ENCODE measurements at regions not wholly inside any gene's neighbourhood (a gene's known extent, or its start where the extent isn't known, plus 50 kb on each side); places are given as distances from the start of the nearest gene placed in this dataset.

DNA sequence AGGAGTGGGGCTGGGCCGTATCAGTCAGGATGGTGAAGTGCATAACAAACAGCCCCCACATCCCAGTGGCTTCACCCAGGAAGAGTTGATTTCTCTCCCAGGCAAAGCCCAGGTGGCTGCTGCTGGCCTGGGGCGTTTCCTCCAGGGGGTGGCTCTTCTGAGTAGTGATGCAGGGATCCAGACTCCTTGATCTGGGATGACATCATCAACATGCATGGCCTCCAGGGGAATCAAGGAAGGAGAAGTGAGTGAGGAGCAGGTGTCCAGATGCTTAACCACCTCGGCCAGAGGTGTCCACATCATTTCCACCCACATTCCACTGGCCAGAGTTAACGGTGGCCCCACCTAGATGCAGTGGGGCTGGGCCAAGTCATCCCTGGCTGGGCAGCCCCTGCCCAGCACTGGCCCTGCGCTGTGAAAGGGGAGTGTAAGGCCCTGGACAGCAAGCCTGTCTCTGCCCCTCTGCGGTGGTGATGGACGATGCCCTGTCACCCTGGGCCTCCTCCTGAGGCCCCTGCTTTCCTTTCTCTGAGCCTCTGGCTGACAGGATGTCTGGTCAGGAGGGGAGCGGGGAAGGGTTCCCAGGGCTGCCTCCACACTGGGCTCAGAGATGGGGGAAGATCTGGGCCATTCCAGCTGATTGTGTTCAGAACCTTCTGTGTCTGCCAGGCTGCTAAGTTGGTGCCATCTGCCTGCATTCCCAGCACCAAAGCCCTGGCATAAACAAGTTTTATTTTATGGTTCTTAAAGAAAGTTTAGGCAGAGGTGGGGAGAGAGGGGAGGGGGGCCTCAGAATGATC is 598.2 kb downstream of the MATN1 start:
- TF ChIP-seq ZC3H10 (CRISPR knock-in tag; IDR thresholded peaks at IDR 0.05) (no peak), TSHZ2 (CRISPR knock-in tag; IDR thresholded peaks at IDR 0.05) (no peak), ZFP30 (CRISPR knock-in tag; IDR thresholded peaks at IDR 0.05) (no peak), PATZ1 (CRISPR knock-in tag; IDR thresholded peaks at IDR 0.05; ENCODE audit: borderline replicate concordance) (no peak), BACH2 (CRISPR knock-in tag; IDR thresholded peaks at IDR 0.05; ENCODE audit: borderline replicate concordance) (no peak), ZNF8 (CRISPR knock-in tag; IDR thresholded peaks at IDR 0.05) (no peak), ZFP3 (CRISPR knock-in tag; IDR thresholded peaks at IDR 0.05) (no peak), RARB (CRISPR knock-in tag; IDR thresholded peaks at IDR 0.05) (no peak), ISL1 (CRISPR knock-in tag; IDR thresholded peaks at IDR 0.05) (no peak), ARNTL (CRISPR knock-in tag; IDR thresholded peaks at IDR 0.05; ENCODE audit: borderline replicate concordance, low read depth) (no peak), CSDC2 (CRISPR knock-in tag; IDR thresholded peaks at IDR 0.05) (no peak), ZNF565 (CRISPR knock-in tag; conservative IDR thresholded peaks at IDR 0.05; ENCODE audit: low read depth) (no peak), CSRNP3 (CRISPR knock-in tag; IDR thresholded peaks at IDR 0.05) (no peak)
- TF ChIP-seq, protein P1, sequence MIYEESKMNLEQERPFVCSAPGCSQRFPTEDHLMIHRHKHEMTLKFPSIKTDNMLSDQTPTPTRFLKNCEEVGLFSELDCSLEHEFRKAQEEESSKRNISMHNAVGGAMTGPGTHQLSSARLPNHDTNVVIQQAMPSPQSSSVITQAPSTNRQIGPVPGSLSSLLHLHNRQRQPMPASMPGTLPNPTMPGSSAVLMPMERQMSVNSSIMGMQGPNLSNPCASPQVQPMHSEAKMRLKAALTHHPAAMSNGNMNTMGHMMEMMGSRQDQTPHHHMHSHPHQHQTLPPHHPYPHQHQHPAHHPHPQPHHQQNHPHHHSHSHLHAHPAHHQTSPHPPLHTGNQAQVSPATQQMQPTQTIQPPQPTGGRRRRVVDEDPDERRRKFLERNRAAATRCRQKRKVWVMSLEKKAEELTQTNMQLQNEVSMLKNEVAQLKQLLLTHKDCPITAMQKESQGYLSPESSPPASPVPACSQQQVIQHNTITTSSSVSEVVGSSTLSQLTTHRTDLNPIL (CRISPR knock-in tag; IDR thresholded peaks at IDR 0.05; ENCODE audit: low read depth) = no peak
